ENCODE measurements at regions not wholly inside any gene's neighbourhood (a gene's known extent, or its start where the extent isn't known, plus 50 kb on each side); places are given as distances from the start of the nearest gene placed in this dataset.

- Histone ChIP-seq H3K79me1 (ENCODE audit: insufficient read depth, low read depth, low read length, poor library complexity, severe bottlenecking) (no peaks in the 10 kb centered on the region), H3K27me3 (ENCODE audit: insufficient read depth, low read length) (no peaks in the 10 kb centered on the region), H4K20me1 (ENCODE audit: control insufficient read depth, insufficient read depth, insufficient read length) (no peaks in the 10 kb centered on the region), H3T11ph (ENCODE audit: low read length) (no peak overlapping the region), H2BK120ac (ENCODE audit: low read depth, low read length, poor library complexity, severe bottlenecking) (no peak overlapping the region), H3K4me2 (ENCODE audit: insufficient read depth, insufficient read length, low read length) (no peak overlapping the region), H2AFZ (ENCODE audit: low read length) (no peak overlapping the region), H3K9me3 (ENCODE audit: control insufficient read depth, low read depth, low read length) (no peaks in the 10 kb centered on the region), H3K23me2 (ENCODE audit: insufficient read length, low read depth, low read length, poor library complexity, severe bottlenecking) (no peaks in the 10 kb centered on the region), H3K18ac (ENCODE audit: insufficient read length, low read depth, low read length) (no peak overlapping the region), H2BK5ac (ENCODE audit: insufficient read length, low read length) (no peak overlapping the region), H3K4me1 (ENCODE audit: insufficient read depth, low read length) (no peaks in the 10 kb centered on the region; the same call in 1 of the 2 replicates), H3K79me2 (ENCODE audit: insufficient read depth, low read length) (no peaks in the 10 kb centered on the region), H3K56ac (ENCODE audit: insufficient read length, low read depth, low read length) (no peak overlapping the region), H2BK15ac (ENCODE audit: low read depth, low read length) (no peak overlapping the region), H2AK5ac (ENCODE audit: insufficient read length, low read length) (no peak overlapping the region), H3K14ac (ENCODE audit: insufficient read depth, low read length) (no peak overlapping the region), H4K8ac (replicated peaks; ENCODE audit: insufficient read length, low read depth, low read length) (no peak overlapping the region), H3K27ac (ENCODE audit: insufficient read length, low read depth, low read length) (no peak overlapping the region), H3K23ac (ENCODE audit: insufficient read length, low read depth, low read length) (no peak overlapping the region), H4K5ac (ENCODE audit: insufficient read length, low read depth, low read length) (no peak overlapping the region), H3K4ac (ENCODE audit: low read depth, low read length) (no peak overlapping the region), H2BK12ac (ENCODE audit: insufficient read length, low read depth, low read length) (no peak overlapping the region), H4K91ac (ENCODE audit: insufficient read length, low read depth, low read length) (no peak overlapping the region), H2BK20ac (ENCODE audit: low read depth, low read length, poor library complexity, severe bottlenecking) (no peak overlapping the region), H3K9ac (ENCODE audit: extremely low read depth, insufficient read length, low read length) (no peak overlapping the region)
- DNase-seq, result no peak
- no peak overlapping the region for H3K27ac Mint-ChIP-seq
- peaks cover 10 to 11% of the 10 kb centered on the region in 2 experiments for H3K4me1 Mint-ChIP-seq
- H3K4me3 Mint-ChIP-seq, result no peak overlapping the region
- H3K9me3 Mint-ChIP-seq, result peaks cover 12% of the 10 kb centered on the region in 2 experiments
- H3K36me3 Mint-ChIP-seq (ENCODE audit: insufficient read depth in 1 of 3, low read depth in 3 of 3), result peaks cover 8 to 18% (median 11%) of the 10 kb centered on the region in 3 experiments
- no peak for TF ChIP-seq CTCF (conservative IDR thresholded peaks at IDR 0.05)
- H3K27me3 Mint-ChIP-seq (ENCODE audit: low read depth), result no peaks in the 10 kb centered on the region; the same call in 1 of the 2 replicates
Observed at GRCh38 chr2:180324182-180324581, 317.1 kb upstream of the CWC22 start.

Measured in H9 (cell line).